Lung (tissue), 11 donors: ENCODE measurements at regions not wholly inside any gene's neighbourhood (a gene's known extent, or its start where the extent isn't known, plus 50 kb on each side); places are given as distances from the start of the nearest gene placed in this dataset.

Experiments used
- ATAC-seq: fragments of 200-7000 bp; cut with Tn5 transposase; one replicate; pipeline ENCODE4 v1.9.1; 2020; ENCODE audit warnings: moderate number of reproducible peaks; ENCODE audit not compliant: insufficient read depth, low FRiP score
- DNase-seq, 3 donors: peaks; one replicate each; pipeline ENCODE4 v3.0.0-alpha.2; 2013 to 2017
- H3K27ac ChIP-seq, 2 donors: one replicate each; pipeline ENCODE4 v1.5.1; 2013; ENCODE audit warnings: mild to moderate bottlenecking in 2 of 2, moderate library complexity in 2 of 2, control low read depth in 1 of 2, inconsistent platforms in 1 of 2, low read depth in 1 of 2, low read length in 1 of 2
- H3K27me3 ChIP-seq, 3 donors: one replicate each; pipeline ENCODE4 v1.5.1; 2013; ENCODE audit warnings: low read length in 2 of 3; ENCODE audit not compliant: control insufficient read depth in 3 of 3, insufficient read depth in 3 of 3
- H3K36me3 ChIP-seq, 4 donors: one replicate each; pipeline ENCODE4 v1.5.1; 2013; ENCODE audit warnings: low read length in 4 of 4, mild to moderate bottlenecking in 1 of 4, moderate library complexity in 1 of 4; ENCODE audit not compliant: control insufficient read depth in 4 of 4, insufficient read depth in 4 of 4
- H3K4me1 ChIP-seq, 5 donors: one replicate each; pipeline ENCODE4 v1.5.1; 2013; ENCODE audit warnings: low read length in 5 of 5, mild to moderate bottlenecking in 2 of 5, moderate library complexity in 1 of 5; ENCODE audit not compliant: control insufficient read depth in 5 of 5, insufficient read depth in 5 of 5
- H3K4me3 ChIP-seq: one replicate; pipeline ENCODE4 v1.5.1; 2013; ENCODE audit warnings: mild to moderate bottlenecking, control low read depth, moderate library complexity
- H3K9ac ChIP-seq, 2 donors: one replicate each; pipeline ENCODE4 v1.5.1; 2013; ENCODE audit warnings: low read length in 2 of 2, control low read depth in 1 of 2; ENCODE audit not compliant: insufficient read depth in 1 of 2
- H3K9me3 ChIP-seq, 4 donors: one replicate each; pipeline ENCODE4 v1.5.1; 2013; ENCODE audit warnings: low read length in 3 of 4, mild to moderate bottlenecking in 1 of 4, moderate library complexity in 1 of 4; ENCODE audit not compliant: control insufficient read depth in 4 of 4, insufficient read depth in 3 of 4
- WGBS, 2 donors: extraction: QIAGEN DNeasy Blood & Tissue Kit; methylation state at CpG; one replicate each; pipeline ENCODE4 v1.1.7; 2013; 5-methylcytosine and 5-hydroxymethylcytosine counted together
- TF ChIP-seq, protein P1 (sequence below): IDR thresholded peaks from 2 replicates; pipeline ENCODE4 v1.5.1; 2012; ENCODE audit warnings: mild to moderate bottlenecking; ENCODE audit errors: control extremely low read depth, extremely low read depth
- donor health status: control.
- donor health status: control.
- donor health status: Bipolar disorder and iron deficiency.
- donor health status: healthy.
- donor health status: DM: yes; HTN: yes; CAD: no.

DNA sequence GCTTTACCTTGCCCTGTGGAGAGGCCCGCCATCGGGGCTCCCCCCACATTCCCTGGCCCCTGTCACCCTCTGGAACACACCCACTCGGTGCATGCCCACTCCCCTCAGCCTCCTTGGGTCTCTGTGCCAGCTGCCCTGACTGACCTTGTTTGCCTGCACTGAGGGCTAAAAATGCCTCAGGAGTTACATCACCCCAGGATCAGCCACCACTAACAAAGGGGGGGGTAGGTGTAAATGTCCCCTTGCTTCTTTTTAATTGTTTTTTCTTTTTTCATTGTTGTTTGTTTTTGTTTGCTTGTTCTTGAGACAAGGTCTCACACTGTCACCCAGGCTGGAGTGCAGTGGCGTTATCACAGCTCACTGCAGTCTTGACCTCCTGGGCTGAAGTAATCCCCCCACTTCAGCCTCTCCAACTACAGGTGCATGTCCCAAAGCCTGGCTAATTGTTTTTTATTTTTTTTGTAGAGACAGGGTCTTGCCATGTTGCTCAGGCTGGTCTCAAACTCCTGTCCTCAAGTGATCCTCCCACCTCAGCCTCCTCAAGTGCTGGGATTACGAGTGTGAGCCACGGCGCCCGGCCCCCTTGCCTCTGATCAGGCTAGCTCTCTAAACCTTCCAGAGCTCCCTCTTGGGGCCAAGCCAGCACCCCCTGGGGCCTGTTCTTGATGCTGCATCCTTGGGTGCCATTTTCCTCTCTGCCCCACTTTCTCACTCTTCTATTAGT, 297.1 kb downstream of the UQCRFS1 start:
- 69 to 81% methylated on average over 8 of the region's 8 CpGs for WGBS, 2 donors
- DNase-seq (no peak), ATAC-seq (no peak)

DNA sequence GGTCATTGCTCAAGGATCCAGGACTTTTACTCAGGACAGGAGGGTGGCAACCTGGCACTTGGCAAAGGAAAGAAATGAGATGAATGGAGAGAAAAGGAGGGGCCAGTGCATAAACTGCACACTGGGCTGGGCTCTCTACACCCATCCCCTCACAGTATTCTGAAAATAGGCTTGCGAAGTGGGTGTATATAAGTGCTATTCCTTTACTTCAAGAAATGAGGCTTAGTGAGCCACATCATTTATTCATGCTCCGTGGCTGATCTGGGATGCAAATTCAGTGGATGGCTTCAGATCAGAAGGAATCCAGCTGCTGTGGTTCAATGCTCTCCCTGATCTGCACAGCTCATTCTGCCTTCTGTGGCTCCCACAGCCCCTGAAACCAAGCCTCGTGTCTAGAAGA, 297.7 kb downstream of the UQCRFS1 start:
- DNase-seq (no peak), ATAC-seq (no peak)
- no peaks in the 10 kb centered on the region for H3K4me1 ChIP-seq
- peaks cover 0 to 8% (median 0%) of the 10 kb centered on the region in 4 donors for H3K9me3 ChIP-seq
- H3K27me3 ChIP-seq: peaks cover 0 to under 1% (median 0%) of the 10 kb centered on the region in 3 donors
- H3K27ac ChIP-seq: no peak overlapping the region
- 73 to 79% methylated on average over 3 of the region's 3 CpGs for WGBS, 2 donors
- H3K36me3 ChIP-seq: no peaks in the 10 kb centered on the region
- no peak overlapping the region for H3K4me3 ChIP-seq
- no peak overlapping the region for H3K9ac ChIP-seq
- TF ChIP-seq, protein P1, sequence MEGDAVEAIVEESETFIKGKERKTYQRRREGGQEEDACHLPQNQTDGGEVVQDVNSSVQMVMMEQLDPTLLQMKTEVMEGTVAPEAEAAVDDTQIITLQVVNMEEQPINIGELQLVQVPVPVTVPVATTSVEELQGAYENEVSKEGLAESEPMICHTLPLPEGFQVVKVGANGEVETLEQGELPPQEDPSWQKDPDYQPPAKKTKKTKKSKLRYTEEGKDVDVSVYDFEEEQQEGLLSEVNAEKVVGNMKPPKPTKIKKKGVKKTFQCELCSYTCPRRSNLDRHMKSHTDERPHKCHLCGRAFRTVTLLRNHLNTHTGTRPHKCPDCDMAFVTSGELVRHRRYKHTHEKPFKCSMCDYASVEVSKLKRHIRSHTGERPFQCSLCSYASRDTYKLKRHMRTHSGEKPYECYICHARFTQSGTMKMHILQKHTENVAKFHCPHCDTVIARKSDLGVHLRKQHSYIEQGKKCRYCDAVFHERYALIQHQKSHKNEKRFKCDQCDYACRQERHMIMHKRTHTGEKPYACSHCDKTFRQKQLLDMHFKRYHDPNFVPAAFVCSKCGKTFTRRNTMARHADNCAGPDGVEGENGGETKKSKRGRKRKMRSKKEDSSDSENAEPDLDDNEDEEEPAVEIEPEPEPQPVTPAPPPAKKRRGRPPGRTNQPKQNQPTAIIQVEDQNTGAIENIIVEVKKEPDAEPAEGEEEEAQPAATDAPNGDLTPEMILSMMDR: no peak

More for the DNA sequence above, 297.1 kb downstream of the UQCRFS1 start:
- Histone ChIP-seq H3K9ac (no peak overlapping the region), H3K9me3 (peaks cover 0 to 8% (median 0%) of the 10 kb centered on the region in 4 donors), H3K36me3 (no peaks in the 10 kb centered on the region), H3K4me1 (no peaks in the 10 kb centered on the region), H3K27me3 (peaks cover 0 to 4% (median 0%) of the 10 kb centered on the region in 3 donors), H3K27ac (no peak overlapping the region), H3K4me3 (no peak overlapping the region)
- TF ChIP-seq, protein P1: no peak

- Histone ChIP-seq H3K4me3 (no peak overlapping the region), H3K36me3 (no peaks in the 10 kb centered on the region), H3K27ac (no peak overlapping the region), H3K9me3 (peaks cover 0 to 6% (median 0%) of the 10 kb centered on the region in 4 donors), H3K9ac (no peak overlapping the region), H3K27me3 (peaks cover 0 to 3% (median 0%) of the 10 kb centered on the region in 3 donors), H3K4me1 (no peaks in the 10 kb centered on the region)
- no peak for ATAC-seq
- TF ChIP-seq, protein P1: no peak
- DNase-seq: no peak
Measured at GRCh38 chr19:28914173-28914572, 298.8 kb downstream of the UQCRFS1 start.

GRCh38 chr19:28913626-28914025, 299.3 kb downstream of the UQCRFS1 start:
- H3K4me1 ChIP-seq: no peaks in the 10 kb centered on the region
- TF ChIP-seq, protein P1: no peak
- no peak for DNase-seq
- ATAC-seq: no peak
- no peaks in the 10 kb centered on the region for H3K36me3 ChIP-seq
- H3K27ac ChIP-seq: no peak overlapping the region
- no peak overlapping the region for H3K9ac ChIP-seq
- H3K27me3 ChIP-seq: peaks cover 0 to 3% (median 0%) of the 10 kb centered on the region in 3 donors
- 82 to 88% methylated on average over 6 of the region's 6 CpGs for WGBS, 2 donors
- H3K9me3 ChIP-seq: peaks cover 0 to 6% (median 0%) of the 10 kb centered on the region in 4 donors
- no peak overlapping the region for H3K4me3 ChIP-seq
